ENCODE measurements at regions not wholly inside any gene's neighbourhood (a gene's known extent, or its start where the extent isn't known, plus 50 kb on each side); places are given as distances from the start of the nearest gene placed in this dataset.

DNA sequence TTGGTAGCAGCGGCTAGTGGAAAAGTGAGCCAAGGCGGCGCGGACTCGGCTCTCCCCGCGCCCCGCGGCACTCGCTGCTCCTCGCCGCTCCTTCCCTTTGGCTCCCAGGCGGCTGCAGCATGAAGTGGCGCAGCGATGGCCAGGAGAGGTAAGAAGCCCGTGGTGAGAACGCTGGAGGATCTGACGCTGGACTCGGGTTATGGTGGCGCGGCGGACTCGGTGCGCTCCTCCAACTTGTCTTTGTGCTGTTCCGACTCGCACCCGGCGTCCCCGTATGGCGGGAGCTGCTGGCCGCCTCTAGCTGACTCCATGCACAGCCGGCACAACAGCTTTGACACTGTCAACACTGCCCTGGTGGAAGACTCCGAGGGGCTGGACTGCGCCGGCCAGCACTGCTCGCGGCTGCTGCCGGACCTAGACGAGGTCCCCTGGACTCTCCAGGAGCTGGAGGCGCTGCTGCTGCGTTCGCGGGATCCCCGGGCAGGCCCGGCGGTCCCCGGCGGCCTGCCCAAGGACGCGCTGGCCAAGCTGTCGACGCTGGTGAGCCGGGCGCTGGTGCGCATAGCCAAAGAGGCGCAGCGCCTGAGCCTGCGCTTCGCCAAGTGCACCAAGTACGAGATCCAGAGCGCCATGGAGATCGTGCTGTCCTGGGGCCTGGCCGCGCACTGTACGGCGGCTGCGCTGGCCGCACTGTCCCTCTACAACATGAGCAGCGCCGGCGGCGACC lies 225.6 kb upstream of the CRY1 start (continued):
- TF ChIP-seq, protein P1, sequence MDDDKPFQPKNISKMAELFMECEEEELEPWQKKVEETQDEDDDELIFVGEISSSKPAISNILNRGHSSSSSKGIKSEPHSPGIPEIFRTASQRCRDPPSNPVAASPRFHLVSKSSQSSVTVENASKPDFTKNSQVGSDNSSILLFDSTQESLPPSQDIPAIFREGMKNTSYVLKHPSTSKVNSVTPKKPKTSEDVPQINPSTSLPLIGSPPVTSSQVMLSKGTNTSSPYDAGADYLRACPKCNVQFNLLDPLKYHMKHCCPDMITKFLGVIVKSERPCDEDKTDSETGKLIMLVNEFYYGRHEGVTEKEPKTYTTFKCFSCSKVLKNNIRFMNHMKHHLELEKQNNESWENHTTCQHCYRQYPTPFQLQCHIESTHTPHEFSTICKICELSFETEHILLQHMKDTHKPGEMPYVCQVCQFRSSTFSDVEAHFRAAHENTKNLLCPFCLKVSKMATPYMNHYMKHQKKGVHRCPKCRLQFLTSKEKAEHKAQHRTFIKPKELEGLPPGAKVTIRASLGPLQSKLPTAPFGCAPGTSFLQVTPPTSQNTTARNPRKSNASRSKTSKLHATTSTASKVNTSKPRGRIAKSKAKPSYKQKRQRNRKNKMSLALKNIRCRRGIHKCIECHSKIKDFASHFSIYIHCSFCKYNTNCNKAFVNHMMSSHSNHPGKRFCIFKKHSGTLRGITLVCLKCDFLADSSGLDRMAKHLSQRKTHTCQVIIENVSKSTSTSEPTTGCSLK (tag by site-specific recombination; IDR thresholded peaks at IDR 0.05): no peak
- no peak for TF ChIP-seq ZNF202 (tag by site-specific recombination; IDR thresholded peaks at IDR 0.05; ENCODE audit: borderline replicate concordance)
- no peak for TF ChIP-seq ZNF24 (tag by site-specific recombination; IDR thresholded peaks at IDR 0.05)
- no peak for TF ChIP-seq ZNF677 (tag by site-specific recombination; IDR thresholded peaks at IDR 0.05)
- no peak for TF ChIP-seq ZNF561 (tag by site-specific recombination; IDR thresholded peaks at IDR 0.05; ENCODE audit: borderline replicate concordance)
- TF ChIP-seq KLF9 (tag by site-specific recombination; IDR thresholded peaks at IDR 0.05; ENCODE audit: low read depth): no peak
- no peak for TF ChIP-seq SP3 (tag by site-specific recombination; IDR thresholded peaks at IDR 0.05)
- TF ChIP-seq ZNF157 (tag by site-specific recombination; IDR thresholded peaks at IDR 0.05): no peak
- TF ChIP-seq GLIS1 (tag by site-specific recombination; IDR thresholded peaks at IDR 0.05): no peak
- TF ChIP-seq ZXDB (tag by site-specific recombination; IDR thresholded peaks at IDR 0.05): no peak
- TF ChIP-seq ZIC2 (tag by site-specific recombination; IDR thresholded peaks at IDR 0.05): no peak
- TF ChIP-seq ZNF239 (tag by site-specific recombination; IDR thresholded peaks at IDR 0.05): no peak
- TF ChIP-seq, protein P2, sequence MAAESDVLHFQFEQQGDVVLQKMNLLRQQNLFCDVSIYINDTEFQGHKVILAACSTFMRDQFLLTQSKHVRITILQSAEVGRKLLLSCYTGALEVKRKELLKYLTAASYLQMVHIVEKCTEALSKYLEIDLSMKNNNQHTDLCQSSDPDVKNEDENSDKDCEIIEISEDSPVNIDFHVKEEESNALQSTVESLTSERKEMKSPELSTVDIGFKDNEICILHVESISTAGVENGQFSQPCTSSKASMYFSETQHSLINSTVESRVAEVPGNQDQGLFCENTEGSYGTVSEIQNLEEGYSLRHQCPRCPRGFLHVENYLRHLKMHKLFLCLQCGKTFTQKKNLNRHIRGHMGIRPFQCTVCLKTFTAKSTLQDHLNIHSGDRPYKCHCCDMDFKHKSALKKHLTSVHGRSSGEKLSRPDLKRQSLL (tag by site-specific recombination; IDR thresholded peaks at IDR 0.05): peak; percentile 31; the same call in 1 of the 2 replicates
- TF ChIP-seq, protein P3, sequence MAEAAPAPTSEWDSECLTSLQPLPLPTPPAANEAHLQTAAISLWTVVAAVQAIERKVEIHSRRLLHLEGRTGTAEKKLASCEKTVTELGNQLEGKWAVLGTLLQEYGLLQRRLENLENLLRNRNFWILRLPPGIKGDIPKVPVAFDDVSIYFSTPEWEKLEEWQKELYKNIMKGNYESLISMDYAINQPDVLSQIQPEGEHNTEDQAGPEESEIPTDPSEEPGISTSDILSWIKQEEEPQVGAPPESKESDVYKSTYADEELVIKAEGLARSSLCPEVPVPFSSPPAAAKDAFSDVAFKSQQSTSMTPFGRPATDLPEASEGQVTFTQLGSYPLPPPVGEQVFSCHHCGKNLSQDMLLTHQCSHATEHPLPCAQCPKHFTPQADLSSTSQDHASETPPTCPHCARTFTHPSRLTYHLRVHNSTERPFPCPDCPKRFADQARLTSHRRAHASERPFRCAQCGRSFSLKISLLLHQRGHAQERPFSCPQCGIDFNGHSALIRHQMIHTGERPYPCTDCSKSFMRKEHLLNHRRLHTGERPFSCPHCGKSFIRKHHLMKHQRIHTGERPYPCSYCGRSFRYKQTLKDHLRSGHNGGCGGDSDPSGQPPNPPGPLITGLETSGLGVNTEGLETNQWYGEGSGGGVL (tag by site-specific recombination; IDR thresholded peaks at IDR 0.05): no peak
- TF ChIP-seq REPIN1 (tag by site-specific recombination; IDR thresholded peaks at IDR 0.05; ENCODE audit: low read depth): no peak
- no peak for TF ChIP-seq ZFP69B (tag by site-specific recombination; IDR thresholded peaks at IDR 0.05)
- TF ChIP-seq, protein P4, sequence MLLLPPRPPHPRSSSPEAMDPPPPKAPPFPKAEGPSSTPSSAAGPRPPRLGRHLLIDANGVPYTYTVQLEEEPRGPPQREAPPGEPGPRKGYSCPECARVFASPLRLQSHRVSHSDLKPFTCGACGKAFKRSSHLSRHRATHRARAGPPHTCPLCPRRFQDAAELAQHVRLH (tag by site-specific recombination; IDR thresholded peaks at IDR 0.05): no peak
- 0 out of 2 replicates have a peak, but pooled peaks have one; percentile 18 for TF ChIP-seq PRDM1 (tag by site-specific recombination; IDR thresholded peaks at IDR 0.05)
- no peak for TF ChIP-seq ZSCAN30 (tag by site-specific recombination; IDR thresholded peaks at IDR 0.05)
- TF ChIP-seq, protein P5, sequence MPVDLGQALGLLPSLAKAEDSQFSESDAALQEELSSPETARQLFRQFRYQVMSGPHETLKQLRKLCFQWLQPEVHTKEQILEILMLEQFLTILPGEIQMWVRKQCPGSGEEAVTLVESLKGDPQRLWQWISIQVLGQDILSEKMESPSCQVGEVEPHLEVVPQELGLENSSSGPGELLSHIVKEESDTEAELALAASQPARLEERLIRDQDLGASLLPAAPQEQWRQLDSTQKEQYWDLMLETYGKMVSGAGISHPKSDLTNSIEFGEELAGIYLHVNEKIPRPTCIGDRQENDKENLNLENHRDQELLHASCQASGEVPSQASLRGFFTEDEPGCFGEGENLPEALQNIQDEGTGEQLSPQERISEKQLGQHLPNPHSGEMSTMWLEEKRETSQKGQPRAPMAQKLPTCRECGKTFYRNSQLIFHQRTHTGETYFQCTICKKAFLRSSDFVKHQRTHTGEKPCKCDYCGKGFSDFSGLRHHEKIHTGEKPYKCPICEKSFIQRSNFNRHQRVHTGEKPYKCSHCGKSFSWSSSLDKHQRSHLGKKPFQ (tag by site-specific recombination; IDR thresholded peaks at IDR 0.05): no peak
- no peak for TF ChIP-seq SETDB1 (IDR thresholded peaks at IDR 0.05; ENCODE audit: insufficient read length, low read length)
- TF ChIP-seq ZNF341 (tag by site-specific recombination; IDR thresholded peaks at IDR 0.05; ENCODE audit: low read depth): peak; percentile 89
- no peak for TF ChIP-seq SCRT1 (tag by site-specific recombination; IDR thresholded peaks at IDR 0.05; ENCODE audit: borderline replicate concordance)
- TF ChIP-seq ZBTB1 (tag by site-specific recombination; IDR thresholded peaks at IDR 0.05): no peak
- no peak for TF ChIP-seq ZNF544 (tag by site-specific recombination; IDR thresholded peaks at IDR 0.05)
- no peak for TF ChIP-seq RBAK (tag by site-specific recombination; IDR thresholded peaks at IDR 0.05)
- TF ChIP-seq ZNF621 (tag by site-specific recombination; IDR thresholded peaks at IDR 0.05): no peak
- no peak for TF ChIP-seq ZNF354C (tag by site-specific recombination; IDR thresholded peaks at IDR 0.05; ENCODE audit: borderline replicate concordance, low read depth)
- TF ChIP-seq ZBTB17 (tag by site-specific recombination; IDR thresholded peaks at IDR 0.05): peak; percentile 70
- TF ChIP-seq ZNF302 (tag by site-specific recombination; IDR thresholded peaks at IDR 0.05; ENCODE audit: low read depth): no peak
- TF ChIP-seq, protein P6, sequence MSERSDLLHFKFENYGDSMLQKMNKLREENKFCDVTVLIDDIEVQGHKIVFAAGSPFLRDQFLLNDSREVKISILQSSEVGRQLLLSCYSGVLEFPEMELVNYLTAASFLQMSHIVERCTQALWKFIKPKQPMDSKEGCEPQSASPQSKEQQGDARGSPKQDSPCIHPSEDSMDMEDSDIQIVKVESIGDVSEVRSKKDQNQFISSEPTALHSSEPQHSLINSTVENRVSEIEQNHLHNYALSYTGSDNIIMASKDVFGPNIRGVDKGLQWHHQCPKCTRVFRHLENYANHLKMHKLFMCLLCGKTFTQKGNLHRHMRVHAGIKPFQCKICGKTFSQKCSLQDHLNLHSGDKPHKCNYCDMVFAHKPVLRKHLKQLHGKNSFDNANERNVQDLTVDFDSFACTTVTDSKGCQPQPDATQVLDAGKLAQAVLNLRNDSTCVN (tag by site-specific recombination; optimal IDR thresholded peaks at IDR 0.05): peak; percentile 80
- no peak for TF ChIP-seq ZNF138 (tag by site-specific recombination; IDR thresholded peaks at IDR 0.05; ENCODE audit: borderline replicate concordance)
